ENCODE measurements at regions not wholly inside any gene's neighbourhood (a gene's known extent, or its start where the extent isn't known, plus 50 kb on each side); places are given as distances from the start of the nearest gene placed in this dataset.
A peak's percentile ranks its signal among the peaks of the same experiment; 100 is the strongest.

GRCh38 chr5:74357827-74358226 is 282.7 kb downstream of the ENC1 start:
- no peak overlapping the region for H3K27ac ChIP-seq (ENCODE audit: low read depth in 1 of 3, low read length in 2 of 3)
- no peaks in the 10 kb centered on the region for H3K27me3 ChIP-seq (ENCODE audit: control insufficient read depth in 3 of 3, insufficient read depth in 3 of 3, low read length in 3 of 3)
- H3K36me3 ChIP-seq (ENCODE audit: control insufficient read depth in 3 of 3, insufficient read depth in 2 of 3, low read depth in 1 of 3, low read length in 3 of 3): no peaks in the 10 kb centered on the region
- H3K4me3 ChIP-seq (ENCODE audit: low read depth in 1 of 3, low read length in 3 of 3): no peak overlapping the region
- peaks cover 3 to 27% (median 3%) of the 10 kb centered on the region in 3 donors for H3K4me1 ChIP-seq (ENCODE audit: control insufficient read depth in 3 of 3, insufficient read depth in 2 of 3, low read depth in 1 of 3, low read length in 2 of 3)
- no peaks in the 10 kb centered on the region for H3K9me3 ChIP-seq (ENCODE audit: control insufficient read depth in 2 of 2, insufficient read depth in 1 of 2, low read depth in 1 of 2, low read length in 1 of 2)
- DNase-seq (no peak), FAIRE-seq (no peak)
- 56 to 75% (median 59%) methylated on average over 5 of the region's 5 CpGs for WGBS, 3 donors

GRCh38 chr5:74356009-74356695 is 284.4 kb downstream of the ENC1 start:
- 25 to 71% (median 37%) methylated on average over 7 of the region's 7 CpGs for WGBS, 3 donors
- H3K27ac ChIP-seq (ENCODE audit: low read depth in 1 of 3, low read length in 2 of 3): no peak overlapping the region
- FAIRE-seq: no peak
- peaks cover 0 to 4% of the 10 kb centered on the region in 2 donors for H3K9me3 ChIP-seq (ENCODE audit: control insufficient read depth in 2 of 2, insufficient read depth in 1 of 2, low read depth in 1 of 2, low read length in 1 of 2)
- H3K4me1 ChIP-seq (ENCODE audit: control insufficient read depth in 3 of 3, insufficient read depth in 2 of 3, low read depth in 1 of 3, low read length in 2 of 3): peaks cover 0 to 10% (median 3%) of the 10 kb centered on the region in 3 donors
- H3K36me3 ChIP-seq (ENCODE audit: control insufficient read depth in 3 of 3, insufficient read depth in 2 of 3, low read depth in 1 of 3, low read length in 3 of 3): no peaks in the 10 kb centered on the region
- no peaks in the 10 kb centered on the region for H3K27me3 ChIP-seq (ENCODE audit: control insufficient read depth in 3 of 3, insufficient read depth in 3 of 3, low read length in 3 of 3)
- DNase-seq: peak in 1 of 2 donors; percentile 29
- H3K4me3 ChIP-seq (ENCODE audit: low read depth in 1 of 3, low read length in 3 of 3): no peak overlapping the region

- H3K9me3 ChIP-seq (ENCODE audit: control insufficient read depth in 2 of 2, insufficient read depth in 1 of 2, low read depth in 1 of 2, low read length in 1 of 2): peaks cover 0 to 9% of the 10 kb centered on the region in 2 donors
- no peaks in the 10 kb centered on the region for H3K27me3 ChIP-seq (ENCODE audit: control insufficient read depth in 3 of 3, insufficient read depth in 3 of 3, low read length in 3 of 3)
- H3K4me1 ChIP-seq (ENCODE audit: control insufficient read depth in 3 of 3, insufficient read depth in 2 of 3, low read depth in 1 of 3, low read length in 2 of 3): peaks cover 0 to 3% (median 0%) of the 10 kb centered on the region in 3 donors
- WGBS, 3 donors: 87 to 91% (median 89%) methylated on average over 6 of the region's 6 CpGs
- no peak overlapping the region for H3K27ac ChIP-seq (ENCODE audit: low read depth in 1 of 3, low read length in 2 of 3)
- DNase-seq: no peak
- no peak overlapping the region for H3K4me3 ChIP-seq (ENCODE audit: low read depth in 1 of 3, low read length in 3 of 3)
- FAIRE-seq: no peak
- H3K36me3 ChIP-seq (ENCODE audit: control insufficient read depth in 3 of 3, insufficient read depth in 2 of 3, low read depth in 1 of 3, low read length in 3 of 3): no peaks in the 10 kb centered on the region
These were observed 285.3 kb downstream of the ENC1 start for GRCh38 chr5:74355041-74355824.

- WGBS, 3 donors: 77 to 84% (median 79%) methylated on average over 4 of the region's 4 CpGs
- Histone ChIP-seq H3K4me1 (ENCODE audit: control insufficient read depth in 3 of 3, insufficient read depth in 2 of 3, low read depth in 1 of 3, low read length in 2 of 3) (no peaks in the 10 kb centered on the region), H3K27ac (ENCODE audit: low read depth in 1 of 3, low read length in 2 of 3) (no peak overlapping the region), H3K9me3 (ENCODE audit: control insufficient read depth in 2 of 2, insufficient read depth in 1 of 2, low read depth in 1 of 2, low read length in 1 of 2) (peaks cover 0 to 9% of the 10 kb centered on the region in 2 donors), H3K36me3 (ENCODE audit: control insufficient read depth in 3 of 3, insufficient read depth in 2 of 3, low read depth in 1 of 3, low read length in 3 of 3) (no peaks in the 10 kb centered on the region), H3K27me3 (ENCODE audit: control insufficient read depth in 3 of 3, insufficient read depth in 3 of 3, low read length in 3 of 3) (no peaks in the 10 kb centered on the region), H3K4me3 (ENCODE audit: low read depth in 1 of 3, low read length in 3 of 3) (no peak overlapping the region)
- no peak for FAIRE-seq
- DNase-seq: no peak
These were observed 288.3 kb downstream of the ENC1 start for GRCh38 chr5:74352256-74352655.

GRCh38 chr5:74342948-74343682 is 297.4 kb downstream of the ENC1 start:
- Histone ChIP-seq H3K4me1 (ENCODE audit: control insufficient read depth in 3 of 3, insufficient read depth in 2 of 3, low read depth in 1 of 3, low read length in 2 of 3) (peaks cover 0 to 3% (median 0%) of the 10 kb centered on the region in 3 donors), H3K27me3 (ENCODE audit: control insufficient read depth in 3 of 3, insufficient read depth in 3 of 3, low read length in 3 of 3) (no peaks in the 10 kb centered on the region), H3K4me3 (ENCODE audit: low read depth in 1 of 3, low read length in 3 of 3) (no peak overlapping the region), H3K36me3 (ENCODE audit: control insufficient read depth in 3 of 3, insufficient read depth in 2 of 3, low read depth in 1 of 3, low read length in 3 of 3) (no peaks in the 10 kb centered on the region), H3K27ac (ENCODE audit: low read depth in 1 of 3, low read length in 2 of 3) (no peak overlapping the region), H3K9me3 (ENCODE audit: control insufficient read depth in 2 of 2, insufficient read depth in 1 of 2, low read depth in 1 of 2, low read length in 1 of 2) (no peaks in the 10 kb centered on the region)
- no peak for DNase-seq
- FAIRE-seq: no peak
- 51 to 65% (median 60%) methylated on average over 5 of the region's 5 CpGs for WGBS, 3 donors

DNA sequence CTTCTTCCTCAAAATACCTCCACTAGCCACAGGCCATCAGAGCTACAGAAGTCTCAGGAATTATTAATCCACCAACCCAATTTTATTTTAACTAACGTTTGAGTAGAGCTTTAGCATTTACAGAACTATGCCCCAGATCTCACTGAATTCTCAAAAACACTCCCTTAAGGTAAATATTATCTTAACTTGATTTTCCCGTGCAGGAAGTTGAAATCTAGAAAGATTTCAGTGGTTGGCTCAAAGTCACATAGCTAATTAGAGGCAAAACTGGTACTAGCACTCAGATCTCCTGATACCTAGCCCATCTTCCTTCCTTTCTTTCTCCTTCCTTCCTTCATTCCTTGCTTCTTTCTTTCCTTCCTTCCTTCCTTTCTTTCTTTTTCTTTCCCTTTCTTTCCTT is 298.3 kb downstream of the ENC1 start:
- DNase-seq: no peak
- no peak overlapping the region for H3K27ac ChIP-seq (ENCODE audit: low read depth in 1 of 3, low read length in 2 of 3)
- WGBS, 3 donors: 7 to 36% (median 18%) methylated on average over 2 of the region's 2 CpGs

GRCh38 chr5:74341221-74341620 is 299.3 kb downstream of the ENC1 start:
- H3K4me1 ChIP-seq (ENCODE audit: control insufficient read depth in 3 of 3, insufficient read depth in 2 of 3, low read depth in 1 of 3, low read length in 2 of 3): peaks cover 0 to 5% (median 3%) of the 10 kb centered on the region in 3 donors
- H3K27me3 ChIP-seq (ENCODE audit: control insufficient read depth in 3 of 3, insufficient read depth in 3 of 3, low read length in 3 of 3): no peaks in the 10 kb centered on the region
- H3K27ac ChIP-seq (ENCODE audit: low read depth in 1 of 3, low read length in 2 of 3): no peak overlapping the region
- DNase-seq: no peak
- no peak for FAIRE-seq
- H3K9me3 ChIP-seq (ENCODE audit: control insufficient read depth in 2 of 2, insufficient read depth in 1 of 2, low read depth in 1 of 2, low read length in 1 of 2): no peaks in the 10 kb centered on the region
- 86 to 89% (median 88%) methylated on average over 2 of the region's 2 CpGs for WGBS, 3 donors
- no peaks in the 10 kb centered on the region for H3K36me3 ChIP-seq (ENCODE audit: control insufficient read depth in 3 of 3, insufficient read depth in 2 of 3, low read depth in 1 of 3, low read length in 3 of 3)
- no peak overlapping the region for H3K4me3 ChIP-seq (ENCODE audit: low read depth in 1 of 3, low read length in 3 of 3)

More for the DNA sequence above, 298.3 kb downstream of the ENC1 start:
- Histone ChIP-seq H3K4me1 (ENCODE audit: control insufficient read depth in 3 of 3, insufficient read depth in 2 of 3, low read depth in 1 of 3, low read length in 2 of 3) (peaks cover 0 to 3% (median 0%) of the 10 kb centered on the region in 3 donors), H3K9me3 (ENCODE audit: control insufficient read depth in 2 of 2, insufficient read depth in 1 of 2, low read depth in 1 of 2, low read length in 1 of 2) (no peaks in the 10 kb centered on the region), H3K36me3 (ENCODE audit: control insufficient read depth in 3 of 3, insufficient read depth in 2 of 3, low read depth in 1 of 3, low read length in 3 of 3) (no peaks in the 10 kb centered on the region), H3K4me3 (ENCODE audit: low read depth in 1 of 3, low read length in 3 of 3) (no peak overlapping the region), H3K27me3 (ENCODE audit: control insufficient read depth in 3 of 3, insufficient read depth in 3 of 3, low read length in 3 of 3) (no peaks in the 10 kb centered on the region)
- FAIRE-seq: no peak

DNA sequence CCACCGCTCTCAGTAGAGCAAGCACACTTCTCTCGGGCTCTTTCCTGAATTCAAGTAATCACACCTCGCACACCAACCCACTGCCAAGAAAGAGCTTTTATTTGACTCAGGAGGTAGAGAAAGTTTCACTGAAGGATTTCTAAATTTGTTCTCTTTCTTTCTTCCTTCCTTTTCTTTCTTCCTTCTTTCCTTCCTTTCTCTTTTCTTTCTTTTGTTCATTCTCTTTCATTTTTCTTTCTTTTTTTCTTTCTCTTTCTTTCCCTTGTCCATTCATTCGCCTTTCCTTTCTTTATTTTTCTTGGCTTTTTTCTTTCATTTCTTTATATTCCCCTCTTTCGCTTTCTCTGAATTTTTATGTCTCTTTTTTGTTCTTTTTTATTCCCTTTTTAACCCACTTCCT is 300.1 kb downstream of the ENC1 start:
- Histone ChIP-seq H3K27ac (ENCODE audit: low read depth in 1 of 3, low read length in 2 of 3) (no peak overlapping the region), H3K4me3 (ENCODE audit: low read depth in 1 of 3, low read length in 3 of 3) (no peak overlapping the region), H3K27me3 (ENCODE audit: control insufficient read depth in 3 of 3, insufficient read depth in 3 of 3, low read length in 3 of 3) (no peaks in the 10 kb centered on the region), H3K36me3 (ENCODE audit: control insufficient read depth in 3 of 3, insufficient read depth in 2 of 3, low read depth in 1 of 3, low read length in 3 of 3) (no peaks in the 10 kb centered on the region), H3K9me3 (ENCODE audit: control insufficient read depth in 2 of 2, insufficient read depth in 1 of 2, low read depth in 1 of 2, low read length in 1 of 2) (no peaks in the 10 kb centered on the region), H3K4me1 (ENCODE audit: control insufficient read depth in 3 of 3, insufficient read depth in 2 of 3, low read depth in 1 of 3, low read length in 2 of 3) (peaks cover 0 to 5% (median 3%) of the 10 kb centered on the region in 3 donors)
- WGBS, 3 donors: 94 to 97% (median 94%) methylated on average over 5 of the region's 5 CpGs
- FAIRE-seq (no peak), DNase-seq (no peak)

All from small intestine (tissue), 7 donors.